IPS DF 6.9 (cell line): ENCODE measurements at regions not wholly inside any gene's neighbourhood (a gene's known extent, or its start where the extent isn't known, plus 50 kb on each side); places are given as distances from the start of the nearest gene placed in this dataset.

ENCODE experiments used
- DNase-seq: peaks from one replicate; pipeline ENCODE4 v3.0.0-alpha.2; 2013; ENCODE audit warnings: low read depth, low spot score
- H3K27ac ChIP-seq: one replicate; pipeline ENCODE4 v1.5.1; 2013; ENCODE audit warnings: low read length, control low read depth
- H3K27me3 ChIP-seq: 2 replicates; pipeline ENCODE4 v1.6.1; 2013; ENCODE audit warnings: mild to moderate bottlenecking, low read length; ENCODE audit not compliant: control insufficient read depth, insufficient read depth
- H3K36me3 ChIP-seq: 2 replicates; pipeline ENCODE4 v1.6.1; 2013; ENCODE audit warnings: low read length; ENCODE audit not compliant: control insufficient read depth, insufficient read depth
- H3K4me1 ChIP-seq: 2 replicates; pipeline ENCODE4 v1.6.1; 2013; ENCODE audit warnings: low read length; ENCODE audit not compliant: control insufficient read depth, insufficient read depth
- H3K4me3 ChIP-seq: 2 replicates; pipeline ENCODE4 v1.5.1; 2013; ENCODE audit warnings: mild to moderate bottlenecking, low read length
- H3K9me3 ChIP-seq: 2 replicates; pipeline ENCODE4 v1.6.1; 2013; ENCODE audit warnings: low read length, inconsistent platforms; ENCODE audit not compliant: control insufficient read depth, insufficient read depth
- WGBS: extraction: QIAGEN DNeasy Blood & Tissue Kit; methylation state at CpG from one replicate; pipeline ENCODE4 v1.1.7; 2013; ENCODE audit warnings: mixed read lengths, missing lambda C conversion rate; ENCODE audit not compliant: insufficient read length, insufficient coverage; 5-methylcytosine and 5-hydroxymethylcytosine counted together

GRCh38 chr9:108803428-108804065, 52.2 kb downstream of the ACTL7B start:
- no CpG with 5 or more reads among the region's 3 CpGs for WGBS
- DNase-seq, result no peak

GRCh38 chr9:108802967-108803366, 52.8 kb downstream of the ACTL7B start:
- H3K9me3 ChIP-seq, result no peaks in the 10 kb centered on the region
- no peak overlapping the region for H3K27ac ChIP-seq
- H3K36me3 ChIP-seq, result no peaks in the 10 kb centered on the region
- no peaks in the 10 kb centered on the region for H3K27me3 ChIP-seq
- no peak for DNase-seq
- WGBS, result no CpG with 5 or more reads among the region's 4 CpGs
- H3K4me1 ChIP-seq, result no peaks in the 10 kb centered on the region
- no peak overlapping the region for H3K4me3 ChIP-seq

More at GRCh38 chr9:108803428-108804065, 52.2 kb downstream of the ACTL7B start:
- Histone ChIP-seq H3K36me3 (no peaks in the 10 kb centered on the region), H3K4me3 (no peak overlapping the region), H3K9me3 (no peaks in the 10 kb centered on the region), H3K4me1 (no peaks in the 10 kb centered on the region), H3K27me3 (no peaks in the 10 kb centered on the region), H3K27ac (no peak overlapping the region)

GRCh38 chr9:108801949-108802348, 53.8 kb downstream of the ACTL7B start:
- WGBS, result no CpG with 5 or more reads among the region's 2 CpGs
- Histone ChIP-seq H3K27ac (no peak overlapping the region), H3K27me3 (no peaks in the 10 kb centered on the region), H3K9me3 (no peaks in the 10 kb centered on the region), H3K4me3 (no peak overlapping the region), H3K36me3 (no peaks in the 10 kb centered on the region), H3K4me1 (no peaks in the 10 kb centered on the region)
- DNase-seq, result no peak

- no peak overlapping the region for H3K4me3 ChIP-seq
- no peak overlapping the region for H3K27ac ChIP-seq
- H3K4me1 ChIP-seq, result no peaks in the 10 kb centered on the region
- no peaks in the 10 kb centered on the region for H3K27me3 ChIP-seq
- no peaks in the 10 kb centered on the region for H3K9me3 ChIP-seq
- no CpG with 5 or more reads among the region's 3 CpGs for WGBS
- H3K36me3 ChIP-seq, result no peaks in the 10 kb centered on the region
- DNase-seq, result no peak
These were observed 55.1 kb downstream of the ACTL7B start for GRCh38 chr9:108800632-108801099.

GRCh38 chr9:108793573-108793972, 62.2 kb downstream of the ACTL7B start:
- no peak overlapping the region for H3K27ac ChIP-seq
- no peaks in the 10 kb centered on the region for H3K36me3 ChIP-seq
- WGBS, result no CpG with 5 or more reads among the region's 4 CpGs
- no peak overlapping the region for H3K4me3 ChIP-seq
- H3K4me1 ChIP-seq, result no peaks in the 10 kb centered on the region
- H3K9me3 ChIP-seq, result no peaks in the 10 kb centered on the region
- H3K27me3 ChIP-seq, result no peaks in the 10 kb centered on the region
- DNase-seq, result no peak

GRCh38 chr9:108789742-108790141, 66.0 kb downstream of the ACTL7B start:
- DNase-seq, result no peak
- Histone ChIP-seq H3K27ac (no peak overlapping the region), H3K36me3 (no peaks in the 10 kb centered on the region), H3K4me3 (no peak overlapping the region), H3K9me3 (no peaks in the 10 kb centered on the region), H3K27me3 (no peaks in the 10 kb centered on the region), H3K4me1 (peaks cover 3% of the 10 kb centered on the region; the same call in 1 of the 2 replicates)
- no CpG with 5 or more reads among the region's 2 CpGs for WGBS

- no CpG with 5 or more reads among the region's 7 CpGs for WGBS
- Histone ChIP-seq H3K27ac (no peak overlapping the region), H3K4me1 (peaks cover 3% of the 10 kb centered on the region; the same call in 1 of the 2 replicates), H3K4me3 (no peak overlapping the region), H3K36me3 (no peaks in the 10 kb centered on the region), H3K9me3 (no peaks in the 10 kb centered on the region), H3K27me3 (no peaks in the 10 kb centered on the region)
- no peak for DNase-seq
These were observed 68.1 kb downstream of the ACTL7B start for GRCh38 chr9:108787690-108788048.

GRCh38 chr9:108786901-108787689, 68.7 kb downstream of the ACTL7B start:
- peaks cover 3% of the 10 kb centered on the region; the same call in 1 of the 2 replicates for H3K4me1 ChIP-seq
- H3K27me3 ChIP-seq, result no peaks in the 10 kb centered on the region
- H3K27ac ChIP-seq, result no peak overlapping the region
- H3K9me3 ChIP-seq, result no peaks in the 10 kb centered on the region
- no peak overlapping the region for H3K4me3 ChIP-seq
- no peak for DNase-seq
- no CpG with 5 or more reads among the region's 5 CpGs for WGBS
- no peaks in the 10 kb centered on the region for H3K36me3 ChIP-seq

- Histone ChIP-seq H3K27me3 (no peaks in the 10 kb centered on the region), H3K9me3 (no peaks in the 10 kb centered on the region), H3K36me3 (no peaks in the 10 kb centered on the region), H3K27ac (no peak overlapping the region), H3K4me3 (no peak overlapping the region), H3K4me1 (peaks cover 3% of the 10 kb centered on the region; the same call in 1 of the 2 replicates)
- DNase-seq, result no peak
- WGBS, result no CpG with 5 or more reads among the region's 4 CpGs
These were observed 69.5 kb downstream of the ACTL7B start for GRCh38 chr9:108786322-108786721.

- Histone ChIP-seq H3K36me3 (no peaks in the 10 kb centered on the region), H3K4me3 (no peak overlapping the region), H3K27ac (no peak overlapping the region), H3K9me3 (no peaks in the 10 kb centered on the region), H3K4me1 (peaks cover 7% of the 10 kb centered on the region; the same call in 1 of the 2 replicates), H3K27me3 (no peaks in the 10 kb centered on the region)
- no CpG with 5 or more reads among the region's 3 CpGs for WGBS
- no peak for DNase-seq
These were observed 70.8 kb downstream of the ACTL7B start for GRCh38 chr9:108784998-108785397.
